ENCODE measurements at regions not wholly inside any gene's neighbourhood (a gene's known extent, or its start where the extent isn't known, plus 50 kb on each side); places are given as distances from the start of the nearest gene placed in this dataset.
"Not testable (repeated sequence)": the region's sequence is repeated elsewhere in the genome, so short reads cannot be mapped to it uniquely, and the experiment has no call there.

DNA sequence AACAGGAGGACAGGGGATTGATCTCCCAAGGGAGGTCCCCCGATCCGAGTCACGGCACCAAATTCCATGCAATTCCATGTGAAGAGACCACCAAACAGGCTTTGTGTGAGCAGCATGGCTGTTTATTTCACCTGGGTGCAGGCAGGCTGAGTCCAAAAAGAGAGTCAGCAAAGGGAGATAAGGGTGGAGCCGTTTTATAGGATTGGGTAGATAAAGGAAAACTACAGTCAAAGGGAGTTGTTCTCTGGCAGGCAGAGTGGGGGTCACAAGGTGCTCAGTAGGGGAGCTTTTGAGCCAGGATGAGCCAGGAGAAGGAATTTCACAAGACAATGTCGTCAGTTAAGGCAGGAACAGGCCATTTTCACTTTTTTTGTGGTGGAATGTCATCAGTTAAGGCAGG is 752.7 kb downstream of the GALC start:
- not testable (repeated sequence) for TF ChIP-seq POLR2A (IDR thresholded peaks at IDR 0.05; ENCODE audit: low read depth, low read length); EZH2 (IDR thresholded peaks at IDR 0.05; ENCODE audit: borderline replicate concordance, low read depth, low read length, severe bottlenecking); POLR2AphosphoS5 (IDR thresholded peaks at IDR 0.05; ENCODE audit: insufficient read depth, low read depth, low read length); FOS (IDR thresholded peaks at IDR 0.05; ENCODE audit: borderline replicate concordance, insufficient read depth, low read length)
- TF ChIP-seq, protein P1, sequence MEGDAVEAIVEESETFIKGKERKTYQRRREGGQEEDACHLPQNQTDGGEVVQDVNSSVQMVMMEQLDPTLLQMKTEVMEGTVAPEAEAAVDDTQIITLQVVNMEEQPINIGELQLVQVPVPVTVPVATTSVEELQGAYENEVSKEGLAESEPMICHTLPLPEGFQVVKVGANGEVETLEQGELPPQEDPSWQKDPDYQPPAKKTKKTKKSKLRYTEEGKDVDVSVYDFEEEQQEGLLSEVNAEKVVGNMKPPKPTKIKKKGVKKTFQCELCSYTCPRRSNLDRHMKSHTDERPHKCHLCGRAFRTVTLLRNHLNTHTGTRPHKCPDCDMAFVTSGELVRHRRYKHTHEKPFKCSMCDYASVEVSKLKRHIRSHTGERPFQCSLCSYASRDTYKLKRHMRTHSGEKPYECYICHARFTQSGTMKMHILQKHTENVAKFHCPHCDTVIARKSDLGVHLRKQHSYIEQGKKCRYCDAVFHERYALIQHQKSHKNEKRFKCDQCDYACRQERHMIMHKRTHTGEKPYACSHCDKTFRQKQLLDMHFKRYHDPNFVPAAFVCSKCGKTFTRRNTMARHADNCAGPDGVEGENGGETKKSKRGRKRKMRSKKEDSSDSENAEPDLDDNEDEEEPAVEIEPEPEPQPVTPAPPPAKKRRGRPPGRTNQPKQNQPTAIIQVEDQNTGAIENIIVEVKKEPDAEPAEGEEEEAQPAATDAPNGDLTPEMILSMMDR (IDR thresholded peaks at IDR 0.05; ENCODE audit: extremely low read depth in 1 of 2, insufficient read depth in 1 of 2, low read depth in 1 of 2, low read length in 2 of 2) = not testable (repeated sequence)
